HG03354 (cell line): ENCODE measurements at regions not wholly inside any gene's neighbourhood (a gene's known extent, or its start where the extent isn't known, plus 50 kb on each side); places are given as distances from the start of the nearest gene placed in this dataset.
"Not testable (repeated sequence)": the region's sequence is repeated elsewhere in the genome, so short reads cannot be mapped to it uniquely, and the experiment has no call there.

Source experiments
- ATAC-seq: cut with Tn5 transposase; IDR thresholded peaks from one replicate; pipeline ENCODE4 v1.9.1; 2021; ENCODE audit warnings: mild to moderate bottlenecking; ENCODE audit not compliant: unreplicated experiment, poor library complexity, severe bottlenecking

DNA sequence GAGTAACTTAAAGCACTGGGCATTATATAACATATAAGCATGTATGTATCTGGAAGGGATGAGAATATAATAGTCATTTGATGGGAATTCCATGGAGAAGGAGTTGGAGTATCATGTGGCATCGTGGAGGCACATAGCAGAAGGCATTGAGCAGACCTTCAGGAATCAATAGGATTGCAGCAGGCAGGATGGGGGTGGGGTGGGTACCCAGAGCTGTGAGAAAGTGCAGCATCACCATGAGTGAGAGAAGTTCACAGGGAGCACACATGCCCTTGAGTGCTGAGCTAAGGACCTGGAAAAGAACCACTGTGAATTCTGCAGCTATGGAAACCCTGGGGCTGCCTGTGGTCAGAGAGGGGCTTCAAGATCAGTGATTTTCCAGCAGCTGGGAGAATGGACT, 57.3 kb downstream of the MED10 start:
- no peak for ATAC-seq

GRCh38 chr5:6319116-6319515, 59.2 kb downstream of the MED10 start:
- ATAC-seq: no peak

- no peak for ATAC-seq
Observed at GRCh38 chr5:6317116-6317798, 61.1 kb downstream of the MED10 start.

GRCh38 chr5:6315580-6315979, 62.8 kb downstream of the MED10 start:
- no peak for ATAC-seq

DNA sequence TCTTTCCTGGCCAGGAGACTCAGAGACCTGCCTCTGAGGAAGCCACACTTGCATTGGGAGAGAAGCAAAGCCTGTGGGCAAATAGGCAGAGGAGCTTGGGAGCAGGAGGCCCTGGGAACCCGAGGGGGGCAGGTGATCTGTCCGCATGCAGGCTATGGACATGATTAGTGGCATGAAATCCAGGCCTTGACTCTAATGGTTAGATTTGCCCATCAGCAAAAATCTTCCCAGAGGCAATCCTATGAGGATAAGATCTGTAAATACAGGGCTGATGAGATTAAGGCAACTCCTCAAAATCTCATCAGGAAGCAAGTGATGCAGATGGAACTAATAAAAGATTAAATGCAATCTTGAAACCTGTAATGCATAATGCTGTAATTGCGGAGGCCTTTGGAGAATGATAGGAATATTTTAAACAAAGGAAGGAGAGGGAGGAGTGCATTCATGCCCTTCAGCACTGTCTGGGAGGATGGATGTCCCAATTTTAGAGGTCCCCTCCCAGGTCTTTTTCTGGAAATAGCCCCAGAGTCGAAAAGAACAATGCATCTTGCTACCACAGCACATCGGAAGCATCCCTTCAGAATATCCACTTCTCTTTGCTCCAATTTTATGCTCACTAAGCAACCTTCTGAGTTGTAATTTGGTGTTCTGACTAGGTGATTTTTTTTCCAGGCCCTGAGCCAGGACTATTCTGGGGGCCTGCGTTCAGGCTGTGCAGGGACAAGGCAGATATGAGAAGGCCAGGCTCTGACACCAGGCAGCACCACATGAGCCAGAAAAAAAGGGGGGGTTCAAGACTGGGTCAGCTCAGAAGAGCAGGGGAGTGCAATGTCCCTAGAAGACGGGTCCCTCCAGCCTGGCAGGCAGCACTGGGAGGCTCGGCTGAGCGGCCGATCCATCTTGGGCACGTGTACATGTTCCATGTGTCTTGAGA, 66.5 kb downstream of the MED10 start:
- no peak for ATAC-seq

GRCh38 chr5:6309949-6310348, 68.4 kb downstream of the MED10 start:
- no peak for ATAC-seq

- ATAC-seq: no peak
Observed at GRCh38 chr5:6308683-6309082, 69.7 kb downstream of the MED10 start.

DNA sequence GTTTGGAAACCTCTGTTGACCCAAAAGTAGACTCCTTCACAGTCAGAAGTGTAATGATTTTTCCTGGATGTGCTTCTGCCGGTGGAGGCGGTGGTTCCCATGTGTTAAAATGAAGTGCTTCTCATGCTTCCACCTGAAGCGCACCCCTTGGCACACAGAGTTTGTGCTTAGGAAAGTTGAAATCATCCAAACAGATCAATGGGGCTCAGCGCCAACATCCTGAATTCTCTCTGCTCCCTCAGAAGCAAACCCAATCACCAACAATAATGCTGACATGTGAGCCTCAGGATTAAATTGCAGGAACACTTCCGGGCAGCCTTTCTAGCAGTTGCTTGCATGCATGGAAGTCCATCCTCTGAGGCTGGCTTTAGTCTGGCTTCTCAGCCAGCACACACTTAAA, 71.0 kb downstream of the MED10 start:
- ATAC-seq: no peak

- ATAC-seq: no peak
Observed at GRCh38 chr5:6305853-6306252, 72.5 kb downstream of the MED10 start.

GRCh38 chr5:6302684-6303083, 75.7 kb downstream of the MED10 start:
- ATAC-seq: no peak

DNA sequence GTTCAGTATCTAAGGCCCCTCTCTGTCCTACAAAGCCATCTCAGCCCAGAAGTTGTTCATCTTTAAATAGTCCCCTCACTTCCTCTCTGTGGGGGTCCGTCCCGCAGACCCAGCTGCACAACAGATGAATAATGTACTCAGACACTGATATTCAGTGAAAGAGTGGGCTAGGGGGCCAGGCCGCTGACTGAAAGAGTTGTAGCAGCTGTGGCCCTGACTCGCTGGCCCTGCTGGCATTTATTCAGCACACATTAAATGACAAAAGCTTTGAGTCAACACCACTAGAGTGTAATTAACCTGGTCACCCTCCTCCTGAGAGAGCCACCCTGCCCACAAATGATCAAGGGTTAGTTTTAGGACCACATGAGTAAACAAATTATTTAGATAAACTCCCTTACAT, 76.3 kb downstream of the MED10 start:
- no peak for ATAC-seq

DNA sequence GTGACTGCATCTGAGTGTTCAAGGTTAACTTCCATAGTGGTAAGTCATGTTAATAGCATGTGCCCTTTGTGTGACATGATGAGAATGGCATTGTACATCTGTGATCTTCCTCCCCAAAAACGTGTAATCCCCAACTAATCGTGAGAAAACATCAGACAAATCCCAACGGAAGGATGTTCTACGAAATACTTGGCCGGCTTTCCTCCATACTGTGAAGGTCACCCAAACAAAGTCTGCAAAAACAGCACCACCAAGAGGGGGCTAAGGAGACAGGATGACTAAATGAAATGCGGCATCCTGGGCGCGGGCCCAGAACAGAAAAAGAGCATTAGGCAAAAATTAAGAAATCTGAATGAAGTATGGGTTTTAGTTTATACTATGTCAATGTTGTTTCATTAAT, 81.8 kb downstream of the MED10 start:
- ATAC-seq: no peak

- ATAC-seq: peak; percentile 49
Observed at GRCh38 chr5:6291961-6292360, 86.4 kb downstream of the MED10 start.

DNA sequence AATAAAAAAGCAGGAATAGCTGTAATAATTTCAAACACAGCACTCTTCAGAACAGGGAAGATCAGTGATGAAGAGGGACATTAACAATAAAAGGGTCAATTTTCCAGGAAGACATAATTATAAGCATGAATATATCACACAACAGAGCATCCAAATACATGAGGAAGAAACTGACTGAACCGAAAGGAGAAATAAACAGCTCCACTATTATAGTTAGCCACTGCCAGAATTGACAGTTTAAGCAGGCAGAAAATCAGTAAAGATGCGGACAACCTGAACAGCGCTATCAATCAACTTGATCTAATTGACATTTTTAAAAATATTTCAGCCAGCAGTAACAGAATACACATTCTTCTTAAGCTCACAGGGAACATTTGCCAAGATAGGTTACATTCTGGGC, 89.1 kb downstream of the MED10 start:
- no peak for ATAC-seq

- ATAC-seq: no peak
Observed at GRCh38 chr5:6287176-6287575, 91.2 kb downstream of the MED10 start.

DNA sequence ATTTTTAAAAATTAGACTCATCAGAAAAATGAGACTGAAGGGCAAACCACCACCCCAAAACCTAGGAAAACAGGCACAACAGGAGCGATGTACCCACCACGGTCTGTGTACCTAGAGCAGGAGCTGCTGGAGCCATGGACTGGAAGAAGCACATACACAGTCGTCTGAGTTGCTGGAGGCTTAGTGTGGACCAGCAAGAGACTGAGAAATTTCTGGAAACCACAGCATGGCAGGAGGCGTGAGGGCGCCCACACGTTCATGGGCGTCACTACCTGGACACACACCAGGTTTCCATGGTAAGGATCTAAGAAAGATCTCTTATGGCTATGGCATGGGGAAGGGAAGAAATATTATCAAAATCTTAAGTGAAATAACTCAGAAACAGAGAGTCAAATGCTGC, 91.9 kb downstream of the MED10 start:
- no peak for ATAC-seq

DNA sequence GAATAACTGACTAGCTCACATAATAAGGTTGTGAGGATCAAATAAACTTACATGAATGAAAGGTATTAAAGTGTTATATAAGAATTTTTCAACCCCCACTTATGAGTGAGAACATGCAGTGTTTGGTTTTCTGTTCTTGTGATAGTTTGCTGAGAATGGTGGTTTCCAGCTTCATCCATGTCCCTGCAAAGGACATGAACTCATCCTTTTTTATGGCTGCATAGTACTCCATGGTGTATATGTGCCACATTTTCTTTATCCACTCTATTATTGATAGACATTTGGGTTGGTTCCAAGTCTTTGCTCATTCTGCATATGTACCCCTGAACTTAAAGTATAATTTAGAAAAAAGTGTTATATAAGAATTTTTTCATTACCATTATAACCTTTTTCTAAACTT, 93.9 kb downstream of the MED10 start:
- ATAC-seq: not testable (repeated sequence)

DNA sequence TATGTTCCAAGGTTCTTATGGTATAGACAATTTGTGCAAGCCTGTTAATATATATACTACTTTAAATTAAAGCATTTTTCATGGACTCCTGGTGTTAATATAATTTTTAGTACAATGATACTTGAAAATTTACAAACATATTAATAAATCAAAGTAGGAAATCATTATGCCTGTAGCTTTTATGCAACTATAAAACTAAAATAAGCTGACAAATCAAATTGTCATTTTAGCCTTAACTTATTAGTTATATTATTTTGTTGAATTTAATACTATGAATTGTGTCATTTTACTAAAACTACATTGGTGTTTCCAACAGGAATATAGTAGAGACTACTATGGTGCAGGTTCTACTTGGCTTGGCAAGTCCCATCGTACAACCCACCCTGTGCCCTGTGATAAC, 96.0 kb downstream of the MED10 start:
- ATAC-seq: no peak

DNA sequence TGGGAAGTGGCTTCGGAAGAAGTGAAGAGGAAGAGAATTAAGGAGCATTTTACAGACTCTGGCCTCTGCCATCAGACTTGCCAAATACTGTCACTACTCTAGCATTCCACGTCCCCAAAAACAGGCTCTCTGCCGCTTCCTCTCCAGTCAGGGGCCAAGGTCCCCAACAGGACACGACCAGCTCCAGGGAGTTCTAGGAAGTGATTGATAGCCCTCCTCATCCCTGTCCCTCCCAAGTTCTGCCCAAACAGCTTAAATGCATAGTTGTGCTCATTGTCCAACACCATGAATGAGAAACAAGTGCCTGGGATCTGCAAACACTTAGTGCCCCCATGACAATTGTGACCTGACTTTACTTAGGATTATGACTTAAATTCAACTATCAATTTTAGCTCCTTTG, 96.5 kb downstream of the MED10 start:
- ATAC-seq: no peak

DNA sequence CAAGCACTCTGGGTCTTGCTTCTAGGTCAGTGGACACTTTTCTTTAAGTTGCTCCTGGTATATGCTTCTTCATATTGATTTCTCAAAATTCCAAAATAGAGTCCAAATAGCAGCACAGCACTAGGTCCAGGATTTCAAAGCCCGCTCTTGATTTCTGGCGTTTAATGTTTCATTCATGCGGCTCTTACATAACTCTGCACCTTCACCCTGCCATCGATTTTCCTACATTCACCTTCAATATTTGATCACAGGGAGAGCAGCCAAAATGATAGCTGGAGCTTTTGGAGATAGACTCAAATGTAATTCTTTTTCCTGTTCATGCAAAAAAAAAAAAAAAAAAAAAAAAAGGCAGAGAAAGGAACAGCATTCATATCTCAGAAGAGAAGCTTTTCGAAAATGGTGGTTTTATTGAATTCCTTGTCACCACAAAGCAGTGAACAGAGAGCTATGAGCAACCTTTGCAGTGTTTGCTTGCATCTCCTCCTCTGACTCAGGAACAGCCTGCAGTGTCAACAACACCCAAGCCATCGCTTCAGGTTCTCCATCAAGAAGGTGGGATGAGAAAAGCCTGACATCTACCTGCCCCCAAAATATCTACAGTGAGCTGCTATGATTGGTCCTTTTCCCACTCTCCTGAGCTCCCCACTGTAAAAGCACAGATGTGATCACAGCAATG, 97.8 kb downstream of the MED10 start:
- ATAC-seq: no peak

GRCh38 chr5:6279607-6280006, 98.7 kb downstream of the MED10 start:
- ATAC-seq: no peak
